Peyer's patch (tissue), 4 donors: ENCODE measurements at regions not wholly inside any gene's neighbourhood (a gene's known extent, or its start where the extent isn't known, plus 50 kb on each side); places are given as distances from the start of the nearest gene placed in this dataset.

Experiments
- DNase-seq, 3 donors: peaks; one replicate each; pipeline ENCODE4 v3.0.0-alpha.2; 2017 to 2019
- H3K27ac ChIP-seq, 4 donors: fragments of 200-600 bp; sonication (generic); one replicate each; pipeline ENCODE4 v1.5.1; 2016 to 2019
- H3K27me3 ChIP-seq, 2 donors: fragments of 200-600 bp; sonication (generic); one replicate each; pipeline ENCODE4 v1.5.1; 2019
- H3K36me3 ChIP-seq, 3 donors: fragments of 200-600 bp; sonication (generic); one replicate each; pipeline ENCODE4 v1.5.1; 2016 to 2019
- H3K4me1 ChIP-seq, 4 donors: fragments of 200-600 bp; sonication (generic); one replicate each; pipeline ENCODE4 v1.5.1; 2016 to 2019
- H3K4me3 ChIP-seq, 4 donors: fragments of 200-600 bp; sonication (generic); 1 replicate in 3 of 4; 2 replicates in 1 of 4; pipeline ENCODE4 v1.5.1; 2016 to 2019; ENCODE audit warnings: mild to moderate bottlenecking in 1 of 4
- H3K9me3 ChIP-seq, 4 donors: fragments of 200-600 bp; sonication (generic); one replicate each; pipeline ENCODE4 v1.5.1; 2016 to 2019; ENCODE audit warnings: mild to moderate bottlenecking in 1 of 4
- CTCF ChIP-seq, 6 experiments: fragments of 450-650 bp in 4 of 6; fragments of 200-600 bp in 2 of 6; sonication (generic) in 1 of 6; IDR thresholded peaks; one replicate each; pipeline ENCODE4 v1.5.1; 2017 to 2019; ENCODE audit warnings: antibody characterized with exemption in 6 of 6, mild to moderate bottlenecking in 3 of 6, moderate library complexity in 1 of 6
- POLR2A ChIP-seq, 2 donors: fragments of 450-650 bp; IDR thresholded peaks; one replicate each; pipeline ENCODE4 v1.5.1; 2017; ENCODE audit warnings: antibody characterized with exemption in 2 of 2, mild to moderate bottlenecking in 2 of 2, moderate library complexity in 2 of 2

- TF ChIP-seq POLR2A (IDR thresholded peaks at IDR 0.05): no peak
- TF ChIP-seq CTCF (IDR thresholded peaks at IDR 0.05): no peak
Observed at GRCh38 chr9:81389569-81389993, 299.8 kb downstream of the TLE1 start.

DNA sequence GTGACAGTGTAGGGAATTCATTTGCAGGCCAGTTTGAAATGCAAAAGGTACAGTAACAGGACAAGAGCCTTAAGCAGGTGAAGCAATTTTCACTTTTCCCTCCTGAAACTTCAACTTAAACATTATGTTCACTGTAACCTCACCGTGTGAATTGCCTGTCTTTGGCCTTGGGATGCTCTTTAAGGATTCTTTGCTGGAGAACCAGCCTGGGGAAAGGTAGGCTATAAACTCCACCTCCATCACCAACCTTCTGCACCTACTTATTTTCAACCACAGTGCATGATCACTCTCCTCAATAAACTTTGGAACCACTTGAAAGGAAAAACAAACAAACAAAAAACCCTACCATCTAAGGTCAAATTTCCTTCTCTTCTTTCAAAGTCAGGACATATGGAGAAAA is 300.5 kb downstream of the TLE1 start:
- no peak overlapping the region for H3K4me3 ChIP-seq
- no peaks in the 10 kb centered on the region for H3K9me3 ChIP-seq
- H3K27me3 ChIP-seq: no peaks in the 10 kb centered on the region
- no peaks in the 10 kb centered on the region for H3K4me1 ChIP-seq
- TF ChIP-seq POLR2A (IDR thresholded peaks at IDR 0.05): no peak
- TF ChIP-seq CTCF (IDR thresholded peaks at IDR 0.05): no peak
- no peak overlapping the region for H3K27ac ChIP-seq
- DNase-seq: no peak
- no peaks in the 10 kb centered on the region for H3K36me3 ChIP-seq

More at GRCh38 chr9:81389569-81389993, 299.8 kb downstream of the TLE1 start:
- Histone ChIP-seq H3K36me3 (no peaks in the 10 kb centered on the region), H3K4me3 (no peak overlapping the region), H3K27ac (no peak overlapping the region), H3K9me3 (no peaks in the 10 kb centered on the region), H3K4me1 (no peaks in the 10 kb centered on the region), H3K27me3 (no peaks in the 10 kb centered on the region)
- peak in 1 of 3 donors; percentile 51 for DNase-seq

- DNase-seq: no peak
- Histone ChIP-seq H3K9me3 (no peaks in the 10 kb centered on the region), H3K36me3 (no peaks in the 10 kb centered on the region), H3K27me3 (no peaks in the 10 kb centered on the region), H3K4me3 (no peak overlapping the region), H3K4me1 (no peaks in the 10 kb centered on the region), H3K27ac (no peak overlapping the region)
- TF ChIP-seq POLR2A (IDR thresholded peaks at IDR 0.05) (no peak), CTCF (IDR thresholded peaks at IDR 0.05) (no peak)
Observed at GRCh38 chr9:81387360-81388106, 301.8 kb downstream of the TLE1 start.

DNA sequence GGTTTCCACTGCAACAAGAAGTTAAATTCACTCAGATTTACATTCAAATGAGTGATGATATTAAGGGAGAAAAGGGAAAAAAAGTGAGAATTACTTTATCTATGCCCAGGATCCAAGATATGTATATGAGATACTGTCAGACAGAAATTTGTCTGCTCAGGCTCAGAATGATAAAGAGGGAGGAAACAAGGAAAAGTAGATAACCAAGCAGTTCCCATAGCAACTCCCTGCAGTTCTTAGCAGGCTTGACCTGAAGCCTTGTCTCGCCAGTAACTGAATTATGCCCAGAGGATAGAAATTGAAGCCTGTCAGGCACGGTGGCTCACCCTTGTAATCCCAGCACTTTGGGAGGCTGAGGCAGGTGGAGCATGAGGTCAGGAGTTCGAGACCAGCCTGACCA is 304.4 kb downstream of the TLE1 start:
- TF ChIP-seq CTCF (IDR thresholded peaks at IDR 0.05) (no peak), POLR2A (IDR thresholded peaks at IDR 0.05) (no peak)
- no peak for DNase-seq
- no peaks in the 10 kb centered on the region for H3K36me3 ChIP-seq
- H3K4me3 ChIP-seq: no peak overlapping the region
- H3K27me3 ChIP-seq: no peaks in the 10 kb centered on the region
- H3K27ac ChIP-seq: no peak overlapping the region
- H3K4me1 ChIP-seq: no peaks in the 10 kb centered on the region
- no peaks in the 10 kb centered on the region for H3K9me3 ChIP-seq

DNA sequence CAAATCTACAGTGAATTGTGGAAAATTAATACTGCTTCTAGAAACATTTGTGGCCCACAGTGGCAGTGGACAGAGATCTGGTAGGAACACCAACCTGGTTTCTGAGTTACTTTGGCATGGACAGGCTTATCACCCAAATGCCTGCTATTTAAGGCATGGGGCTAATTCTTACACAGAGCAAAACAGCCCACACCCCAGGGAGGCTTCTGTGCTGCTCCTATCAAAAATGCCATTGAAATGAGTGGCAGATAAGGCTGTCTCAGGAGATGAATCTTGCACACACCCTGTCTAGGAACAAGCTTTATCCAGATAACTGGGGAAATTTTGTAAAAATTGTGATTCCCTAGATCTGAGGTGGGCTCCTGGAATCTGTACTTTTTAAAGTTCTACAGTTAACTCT is 307.1 kb downstream of the TLE1 start:
- TF ChIP-seq CTCF (IDR thresholded peaks at IDR 0.05) (no peak), POLR2A (IDR thresholded peaks at IDR 0.05) (no peak)
- no peaks in the 10 kb centered on the region for H3K36me3 ChIP-seq
- H3K9me3 ChIP-seq: no peaks in the 10 kb centered on the region
- DNase-seq: no peak
- no peaks in the 10 kb centered on the region for H3K27me3 ChIP-seq
- no peaks in the 10 kb centered on the region for H3K4me1 ChIP-seq
- no peak overlapping the region for H3K4me3 ChIP-seq
- no peak overlapping the region for H3K27ac ChIP-seq
